Activated T-cell treated with anti-CD3 and anti-CD28 coated beads, Interleukin-2, amount 50 U/mL, for 4 hours (primary cell): ENCODE measurements at regions not wholly inside any gene's neighbourhood (a gene's known extent, or its start where the extent isn't known, plus 50 kb on each side); places are given as distances from the start of the nearest gene placed in this dataset.

ENCODE experiments used
- ATAC-seq, 2 donors: fragments of 200-7000 bp; cut with Tn5 transposase; one replicate each; pipeline ENCODE4 v1.10.0; 2021
- DNase-seq: peaks from one replicate; pipeline ENCODE4 v3.0.0-alpha.2; 2020
- H3K27me3 Mint-ChIP-seq: one replicate; pipeline ENCODE4 v1.8.0; 2021; ENCODE audit warnings: low read depth, mixed read lengths
- H3K36me3 Mint-ChIP-seq: one replicate; pipeline ENCODE4 v1.8.0; 2022; ENCODE audit warnings: mixed read lengths; ENCODE audit not compliant: insufficient read depth
- H3K4me1 Mint-ChIP-seq: one replicate; pipeline ENCODE4 v1.8.0; 2021; ENCODE audit warnings: low read depth, mixed read lengths
- H3K4me3 Mint-ChIP-seq: one replicate; pipeline ENCODE4 v1.8.0; 2021; ENCODE audit warnings: mild to moderate bottlenecking, moderate library complexity, mixed read lengths
- H3K9me3 Mint-ChIP-seq: one replicate; pipeline ENCODE4 v1.8.0; 2021; ENCODE audit warnings: mixed read lengths

DNA sequence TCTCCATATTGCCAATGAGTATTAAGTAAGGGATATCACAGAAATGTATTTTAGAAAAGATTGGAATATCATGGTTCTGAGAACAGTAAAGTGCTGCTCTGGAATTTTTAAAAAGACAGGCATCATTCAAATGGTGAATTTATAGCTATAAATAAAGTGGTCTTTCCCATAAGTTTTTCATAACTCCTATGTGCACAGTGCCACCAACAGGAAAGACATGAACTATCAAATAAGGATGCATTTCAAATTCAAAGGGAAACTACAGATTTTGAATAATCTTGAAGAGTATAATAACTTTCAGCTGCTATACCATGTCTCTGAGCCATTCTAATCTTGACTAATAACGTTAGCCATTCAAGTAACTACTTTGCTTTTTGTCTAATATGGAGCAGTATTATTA is 456.8 kb upstream of the GJE1 start:
- Mint-ChIP-seq H3K36me3 (no peaks in the 10 kb centered on the region), H3K4me3 (no peak overlapping the region), H3K4me1 (peaks cover 1% of the 10 kb centered on the region), H3K9me3 (no peaks in the 10 kb centered on the region), H3K27me3 (peaks cover 2% of the 10 kb centered on the region)
- DNase-seq (no peak), ATAC-seq (no peak)

DNA sequence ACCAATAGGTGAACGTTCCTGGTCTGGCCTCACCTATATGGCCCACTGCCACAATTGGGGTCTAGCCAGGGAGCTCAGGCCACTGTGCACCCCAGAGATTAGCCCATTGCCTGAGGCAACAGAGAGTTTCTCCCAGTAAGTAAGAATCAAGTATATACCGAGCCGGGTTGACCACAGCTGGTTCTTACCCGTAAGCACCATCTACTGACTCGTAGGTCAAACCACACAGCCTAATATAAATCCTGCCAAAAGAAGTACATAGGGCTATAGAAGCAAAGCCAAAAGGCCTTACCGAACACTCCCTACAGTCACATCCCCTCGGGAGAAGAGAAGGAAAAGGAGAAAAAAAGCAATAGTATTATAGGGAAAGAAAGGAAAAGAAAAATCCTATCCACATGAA is 463.6 kb upstream of the GJE1 start:
- Mint-ChIP-seq H3K4me1 (no peaks in the 10 kb centered on the region), H3K27me3 (peaks cover 5% of the 10 kb centered on the region), H3K9me3 (no peaks in the 10 kb centered on the region), H3K4me3 (no peak overlapping the region), H3K36me3 (no peaks in the 10 kb centered on the region)
- no peak for ATAC-seq
- no peak for DNase-seq

DNA sequence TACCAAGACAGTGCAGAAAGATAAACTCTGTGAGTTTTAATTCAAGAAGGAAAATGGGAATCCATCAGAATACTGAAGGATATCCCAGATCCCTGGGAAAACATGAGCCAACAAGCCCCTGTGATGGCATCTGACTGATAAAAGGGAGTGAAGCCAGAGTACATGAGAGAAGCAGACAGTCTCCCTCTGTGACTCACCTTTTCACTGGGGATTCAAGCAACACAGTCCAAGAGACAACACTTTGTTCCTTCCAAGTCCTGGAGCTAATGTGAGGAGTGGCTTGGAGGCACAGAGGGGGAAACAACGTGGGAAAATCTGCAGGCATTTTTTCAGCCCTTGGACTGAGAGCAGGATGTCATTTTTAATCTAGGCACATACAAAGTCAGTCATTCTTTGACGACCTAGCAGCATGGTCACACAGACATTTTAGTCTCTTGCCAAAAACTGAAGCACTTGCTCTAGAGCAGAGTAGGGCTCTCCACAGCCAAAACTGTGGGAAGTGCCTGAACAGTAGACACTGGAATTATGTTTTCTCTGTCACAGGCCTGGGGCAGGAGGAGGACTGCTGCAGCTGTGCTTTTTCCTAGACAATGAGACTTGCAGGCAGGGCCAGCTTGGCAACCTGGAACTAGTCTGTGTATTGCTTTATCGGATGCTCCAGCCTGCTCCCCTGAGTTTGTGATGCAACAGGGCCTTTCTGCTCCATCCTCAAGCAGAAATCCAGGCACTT is 465.0 kb upstream of the GJE1 start:
- Mint-ChIP-seq H3K4me1 (no peaks in the 10 kb centered on the region), H3K36me3 (no peaks in the 10 kb centered on the region), H3K27me3 (peaks cover 5% of the 10 kb centered on the region), H3K4me3 (no peak overlapping the region), H3K9me3 (no peaks in the 10 kb centered on the region)
- DNase-seq: no peak
- ATAC-seq: no peak

DNA sequence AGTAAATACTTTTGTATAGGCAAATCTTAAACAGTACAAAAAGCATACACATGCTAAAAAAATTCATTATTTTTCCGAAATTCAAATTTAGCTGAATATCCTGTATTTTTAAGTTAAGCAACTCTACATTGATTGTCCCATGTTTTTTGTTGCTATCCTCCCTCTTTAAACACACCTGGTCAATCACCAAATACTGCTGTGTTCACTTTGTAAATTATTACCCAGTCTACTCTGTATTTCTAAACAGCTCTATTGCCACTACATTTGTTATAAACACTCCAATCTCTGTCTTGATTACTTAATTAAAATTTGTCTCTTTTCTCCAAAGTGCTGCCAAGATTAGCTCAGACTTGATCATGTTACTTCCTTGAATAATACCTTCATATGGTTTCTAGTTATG is 466.5 kb upstream of the GJE1 start:
- Mint-ChIP-seq H3K4me1 (no peaks in the 10 kb centered on the region), H3K9me3 (no peaks in the 10 kb centered on the region), H3K36me3 (no peaks in the 10 kb centered on the region), H3K4me3 (no peak overlapping the region), H3K27me3 (peaks cover 6% of the 10 kb centered on the region)
- DNase-seq: no peak
- no peak for ATAC-seq

DNA sequence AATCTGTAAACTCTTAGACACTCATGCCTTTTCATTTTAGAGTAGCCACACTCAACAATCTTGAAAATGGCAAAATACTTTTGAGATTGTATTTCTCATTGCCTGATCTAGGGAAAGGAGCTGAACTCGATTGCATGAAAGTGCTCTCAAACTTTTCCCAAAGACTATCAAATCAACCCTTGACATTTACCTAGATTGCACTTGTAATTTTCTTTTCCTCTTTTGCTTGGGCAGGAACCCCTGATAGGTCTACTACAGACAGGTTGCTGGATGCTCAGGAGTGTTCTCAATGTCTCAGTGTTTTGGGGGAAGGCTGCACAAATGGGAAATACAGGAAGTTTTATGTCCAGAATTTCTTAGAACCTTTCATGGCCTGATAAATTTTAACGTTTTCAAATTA is 468.0 kb upstream of the GJE1 start:
- H3K36me3 Mint-ChIP-seq: no peaks in the 10 kb centered on the region
- no peak for DNase-seq
- H3K9me3 Mint-ChIP-seq: no peaks in the 10 kb centered on the region
- H3K27me3 Mint-ChIP-seq: peaks cover 6% of the 10 kb centered on the region
- no peaks in the 10 kb centered on the region for H3K4me1 Mint-ChIP-seq
- H3K4me3 Mint-ChIP-seq: no peak overlapping the region
- no peak for ATAC-seq

DNA sequence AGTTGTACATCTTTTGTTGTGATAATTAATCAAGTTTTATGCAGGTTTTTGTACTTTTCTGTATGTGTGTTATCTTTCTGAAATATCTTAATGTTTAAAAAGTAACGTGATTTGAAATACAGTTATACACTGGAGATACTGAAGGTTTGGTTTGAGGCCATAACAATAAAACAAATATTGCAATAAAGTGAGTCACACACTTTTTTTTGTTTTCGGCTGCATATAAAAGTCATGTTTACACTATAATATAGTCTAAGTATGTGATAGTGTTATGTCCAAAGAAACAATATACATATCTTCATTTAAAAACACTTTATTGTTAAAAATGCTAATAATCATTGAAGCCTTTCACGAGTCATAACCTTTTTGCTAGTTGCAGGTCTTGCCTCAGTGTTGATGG is 473.1 kb upstream of the GJE1 start:
- H3K4me1 Mint-ChIP-seq: no peaks in the 10 kb centered on the region
- peaks cover 3% of the 10 kb centered on the region for H3K27me3 Mint-ChIP-seq
- no peaks in the 10 kb centered on the region for H3K36me3 Mint-ChIP-seq
- DNase-seq (no peak), ATAC-seq (no peak)
- no peak overlapping the region for H3K4me3 Mint-ChIP-seq
- no peaks in the 10 kb centered on the region for H3K9me3 Mint-ChIP-seq

DNA sequence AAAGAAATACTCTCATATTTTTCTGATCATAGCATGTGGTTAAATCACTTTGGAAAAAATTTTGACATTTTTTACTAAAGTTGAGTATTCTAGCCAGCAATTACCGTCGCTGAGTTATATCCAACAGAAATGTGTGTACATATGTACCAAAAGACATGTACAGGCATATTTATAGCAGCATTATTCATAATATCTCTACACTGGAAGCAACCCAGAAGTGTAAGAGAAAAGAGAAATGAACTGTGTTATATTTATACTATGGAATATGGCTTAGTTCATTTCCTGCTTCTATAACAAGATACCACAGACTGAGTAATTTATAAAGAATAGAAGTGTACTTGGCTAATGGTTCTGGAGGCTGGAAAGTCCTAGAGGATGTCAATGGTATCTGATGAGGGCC is 474.0 kb upstream of the GJE1 start:
- Mint-ChIP-seq H3K9me3 (no peaks in the 10 kb centered on the region), H3K4me3 (no peak overlapping the region), H3K27me3 (peaks cover 6% of the 10 kb centered on the region), H3K4me1 (no peaks in the 10 kb centered on the region), H3K36me3 (no peaks in the 10 kb centered on the region)
- ATAC-seq: no peak
- DNase-seq: no peak

DNA sequence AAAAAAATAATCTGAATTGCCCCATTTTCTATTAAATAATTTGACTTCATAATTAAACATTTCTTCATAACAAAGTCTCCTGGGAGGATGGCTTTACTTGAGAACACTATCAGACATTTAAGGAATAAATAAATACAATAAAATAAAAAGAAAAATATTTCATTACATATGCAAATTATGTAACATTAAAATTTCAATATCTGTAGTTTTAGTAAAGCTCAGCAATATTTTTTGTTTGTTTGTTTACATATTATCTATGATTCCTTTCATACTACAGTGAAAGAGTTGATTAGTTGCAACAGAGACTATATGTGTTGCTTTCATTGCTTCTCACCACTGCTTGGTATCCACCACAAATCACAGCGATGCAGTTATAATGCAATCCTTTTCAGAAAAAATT is 474.9 kb upstream of the GJE1 start:
- ATAC-seq (no peak), DNase-seq (no peak)
- no peaks in the 10 kb centered on the region for H3K4me1 Mint-ChIP-seq
- no peak overlapping the region for H3K4me3 Mint-ChIP-seq
- no peaks in the 10 kb centered on the region for H3K36me3 Mint-ChIP-seq
- H3K9me3 Mint-ChIP-seq: no peaks in the 10 kb centered on the region
- H3K27me3 Mint-ChIP-seq: peaks cover 6% of the 10 kb centered on the region

DNA sequence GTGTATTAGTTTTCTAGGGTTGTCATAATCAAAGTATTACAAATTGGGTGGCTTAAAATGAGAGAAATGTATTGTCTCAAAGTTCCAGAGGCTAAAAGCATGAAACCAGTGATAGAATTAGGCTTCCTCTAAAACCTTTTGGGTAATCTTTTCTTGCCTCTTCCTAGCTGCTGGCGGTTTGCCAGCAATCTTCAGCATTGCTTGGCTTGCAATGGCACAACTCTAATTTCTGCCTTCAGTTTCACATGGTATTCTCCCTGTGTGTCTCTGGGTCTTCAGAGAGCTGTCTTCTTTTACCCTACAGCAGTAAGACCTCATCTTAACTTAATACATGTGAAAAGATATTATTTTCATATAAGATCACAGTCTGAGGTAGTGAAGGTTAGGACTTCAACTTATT is 479.1 kb upstream of the GJE1 start:
- Mint-ChIP-seq H3K36me3 (no peaks in the 10 kb centered on the region), H3K27me3 (peaks cover 4% of the 10 kb centered on the region), H3K4me3 (no peak overlapping the region), H3K4me1 (no peaks in the 10 kb centered on the region), H3K9me3 (no peaks in the 10 kb centered on the region)
- DNase-seq: no peak
- no peak for ATAC-seq

DNA sequence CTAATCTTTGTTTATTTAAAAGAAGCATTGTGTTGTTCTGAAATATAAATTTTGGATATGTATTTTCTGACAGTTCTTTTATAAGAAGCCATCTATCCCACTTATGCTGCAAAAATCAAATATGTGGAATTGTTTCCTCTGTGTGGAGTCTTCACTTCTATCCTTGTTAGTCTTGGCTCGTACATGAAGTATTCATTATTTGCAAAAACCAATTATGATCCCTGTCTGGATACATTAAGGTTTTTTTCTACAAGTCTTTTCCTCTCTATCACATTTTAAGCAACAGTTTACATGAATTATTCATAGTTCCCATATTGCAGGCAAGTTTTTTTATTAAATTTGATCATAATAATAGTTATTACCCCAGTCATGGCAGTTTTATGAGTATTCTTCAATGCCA is 490.8 kb upstream of the GJE1 start:
- Mint-ChIP-seq H3K4me3 (no peak overlapping the region), H3K4me1 (no peaks in the 10 kb centered on the region), H3K9me3 (no peaks in the 10 kb centered on the region), H3K36me3 (no peaks in the 10 kb centered on the region), H3K27me3 (peaks cover 3% of the 10 kb centered on the region)
- DNase-seq: no peak
- ATAC-seq: no peak

DNA sequence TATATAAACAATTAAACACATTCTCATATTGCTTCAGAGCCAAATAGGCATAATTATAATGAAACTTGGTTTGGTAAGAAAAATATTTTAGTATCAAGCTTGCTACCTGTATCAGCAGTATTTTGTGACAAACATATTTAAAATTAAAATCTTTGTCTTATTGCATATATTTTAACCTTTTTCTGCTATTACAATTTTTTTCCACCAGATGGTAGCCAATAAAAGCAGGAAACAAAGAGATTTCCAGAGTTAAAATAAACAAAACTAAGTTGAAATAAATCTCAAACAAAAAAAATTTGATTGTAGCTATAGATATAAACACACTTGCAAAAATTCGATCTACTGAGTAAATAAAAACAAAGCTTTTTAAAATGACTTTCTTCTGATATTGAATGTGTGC is 491.3 kb upstream of the GJE1 start:
- H3K4me1 Mint-ChIP-seq: no peaks in the 10 kb centered on the region
- DNase-seq (no peak), ATAC-seq (no peak)
- no peak overlapping the region for H3K4me3 Mint-ChIP-seq
- no peaks in the 10 kb centered on the region for H3K9me3 Mint-ChIP-seq
- peaks cover 3% of the 10 kb centered on the region for H3K27me3 Mint-ChIP-seq
- H3K36me3 Mint-ChIP-seq: no peaks in the 10 kb centered on the region

DNA sequence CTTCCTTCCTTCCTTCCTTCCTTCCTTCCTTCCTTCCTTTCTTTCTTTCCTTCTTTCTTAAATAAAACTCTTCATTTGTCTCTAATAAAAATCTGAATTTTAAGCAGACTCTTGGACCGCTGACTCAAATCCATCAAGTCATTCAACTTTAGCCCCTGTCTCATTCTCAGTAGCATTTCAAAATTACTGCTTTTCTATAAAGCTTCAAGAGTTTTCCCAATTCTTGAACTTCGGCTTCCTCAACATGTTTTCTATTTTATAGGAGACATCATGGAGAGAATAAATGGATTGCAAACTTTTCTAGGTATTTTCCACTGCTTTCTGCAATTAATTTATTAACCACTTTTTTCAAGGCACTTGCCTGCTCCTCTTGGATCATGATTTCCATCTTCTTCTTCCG is 497.1 kb upstream of the GJE1 start:
- DNase-seq: no peak
- no peaks in the 10 kb centered on the region for H3K4me1 Mint-ChIP-seq
- H3K9me3 Mint-ChIP-seq: no peaks in the 10 kb centered on the region
- no peaks in the 10 kb centered on the region for H3K36me3 Mint-ChIP-seq
- H3K4me3 Mint-ChIP-seq: no peak overlapping the region
- no peaks in the 10 kb centered on the region for H3K27me3 Mint-ChIP-seq
- ATAC-seq: no peak

DNA sequence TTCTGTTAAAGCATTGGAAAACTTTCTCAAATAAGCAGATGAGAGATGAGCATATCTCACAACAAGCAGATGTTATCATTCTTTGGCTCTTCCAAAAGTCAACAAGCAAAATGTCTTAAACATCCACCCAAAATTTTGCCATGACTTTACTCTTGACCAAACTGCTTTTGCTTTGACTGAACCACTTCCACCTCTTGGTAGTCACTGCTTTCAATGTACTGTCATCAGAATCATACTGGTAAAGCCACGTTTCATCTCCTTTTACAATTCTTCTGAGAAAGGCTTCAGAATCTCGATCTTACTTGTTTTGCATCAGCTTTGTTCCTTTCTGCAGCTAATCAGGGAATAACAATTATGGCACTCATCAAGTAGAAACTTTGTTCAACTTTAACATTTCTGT is 498.5 kb upstream of the GJE1 start:
- no peaks in the 10 kb centered on the region for H3K36me3 Mint-ChIP-seq
- H3K4me3 Mint-ChIP-seq: no peak overlapping the region
- DNase-seq (no peak), ATAC-seq (no peak)
- H3K4me1 Mint-ChIP-seq: no peaks in the 10 kb centered on the region
- H3K27me3 Mint-ChIP-seq: no peaks in the 10 kb centered on the region
- H3K9me3 Mint-ChIP-seq: peaks cover under 1% of the 10 kb centered on the region

DNA sequence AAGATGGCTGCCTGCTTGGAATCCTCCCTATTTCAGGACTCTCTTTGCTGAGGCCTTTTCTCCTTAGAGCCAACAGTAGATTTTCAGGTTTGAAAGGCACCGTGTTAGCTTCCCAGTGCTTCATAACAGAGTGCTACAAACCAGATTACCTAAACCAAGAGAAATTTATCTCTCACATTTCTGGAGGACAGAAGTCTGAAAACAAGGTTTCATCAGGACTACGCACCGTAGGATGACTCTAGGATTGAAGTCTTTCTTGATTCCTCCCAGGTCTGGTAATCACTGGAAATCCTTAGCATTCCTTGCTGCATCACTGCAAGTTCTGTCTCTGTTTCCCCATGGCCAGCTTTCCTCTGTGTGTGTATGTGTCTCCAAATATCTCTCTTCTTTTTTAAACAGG is 508.4 kb upstream of the GJE1 start:
- DNase-seq: no peak
- H3K36me3 Mint-ChIP-seq: no peaks in the 10 kb centered on the region
- peaks cover 5% of the 10 kb centered on the region for H3K27me3 Mint-ChIP-seq
- H3K9me3 Mint-ChIP-seq: peaks cover 4% of the 10 kb centered on the region
- no peak overlapping the region for H3K4me3 Mint-ChIP-seq
- no peaks in the 10 kb centered on the region for H3K4me1 Mint-ChIP-seq
- ATAC-seq: no peak

DNA sequence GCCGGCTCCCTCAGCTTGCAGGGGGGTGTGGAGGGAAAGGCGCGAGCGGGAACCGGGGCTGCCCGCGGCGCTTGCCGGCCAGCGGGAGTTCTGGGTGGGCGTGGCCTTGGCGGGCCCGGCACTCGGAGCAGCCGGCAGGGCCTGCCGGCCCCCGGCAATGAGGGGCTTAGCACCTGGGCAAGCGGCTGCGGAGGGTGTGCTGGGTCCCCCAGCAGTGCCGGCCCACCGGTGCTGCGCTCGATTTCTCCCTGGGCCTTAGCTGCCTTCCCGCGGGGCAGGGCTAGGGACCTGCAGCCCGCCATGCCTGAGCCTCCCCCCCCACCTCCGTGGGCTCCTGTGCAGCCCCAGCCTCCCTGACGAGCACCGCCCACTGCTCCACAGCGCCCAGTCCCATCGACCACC is 514.5 kb upstream of the GJE1 start:
- ATAC-seq: no peak
- no peaks in the 10 kb centered on the region for H3K4me1 Mint-ChIP-seq
- H3K4me3 Mint-ChIP-seq: no peak overlapping the region
- no peaks in the 10 kb centered on the region for H3K36me3 Mint-ChIP-seq
- no peak for DNase-seq
- H3K9me3 Mint-ChIP-seq: no peaks in the 10 kb centered on the region
- H3K27me3 Mint-ChIP-seq: no peaks in the 10 kb centered on the region

DNA sequence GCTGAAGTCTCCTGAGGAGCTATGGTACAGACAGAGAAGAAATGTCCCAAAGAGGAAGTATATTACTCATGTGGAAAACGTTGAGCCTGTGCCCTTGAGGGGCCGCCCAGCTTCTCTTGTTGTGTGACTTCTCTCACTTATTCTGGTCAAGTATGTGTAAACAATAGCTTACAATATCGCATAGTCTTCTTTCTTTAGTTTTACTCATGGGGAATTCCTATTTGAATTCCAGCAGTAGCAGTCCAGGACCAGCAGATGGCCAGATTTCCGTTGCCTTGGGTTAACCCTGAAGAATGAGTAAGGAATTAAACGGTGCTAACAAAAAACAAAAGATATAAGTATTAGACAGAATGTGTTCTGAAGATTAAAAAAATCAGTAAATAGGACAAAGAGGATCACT is 522.0 kb upstream of the GJE1 start:
- H3K4me3 Mint-ChIP-seq: no peak overlapping the region
- H3K36me3 Mint-ChIP-seq: no peaks in the 10 kb centered on the region
- no peak for DNase-seq
- H3K9me3 Mint-ChIP-seq: peaks cover 4% of the 10 kb centered on the region
- peaks cover 2% of the 10 kb centered on the region for H3K27me3 Mint-ChIP-seq
- no peaks in the 10 kb centered on the region for H3K4me1 Mint-ChIP-seq
- ATAC-seq: no peak
